Naive thymus-derived CD4-positive, alpha-beta T cell (primary cell): ENCODE measurements at regions not wholly inside any gene's neighbourhood (a gene's known extent, or its start where the extent isn't known, plus 50 kb on each side); places are given as distances from the start of the nearest gene placed in this dataset.

Experiments
- ATAC-seq: fragments of 150-1000 bp; cut with Tn5 transposase; 2 replicates; pipeline ENCODE4 v1.10.0; 2021; ENCODE audit warnings: mild to moderate bottlenecking, moderate library complexity
- CTCF ChIA-PET: fragments of 350-600 bp; sonication (Branson Sonifier 250); formaldehyde crosslinking; loops from one replicate; lab custom pipeline; 2021; ENCODE audit warnings: antibody characterized with exemption; lab: Charles Lee
- POLR2A ChIA-PET: fragments of 350-600 bp; sonication (Branson Sonifier 250); formaldehyde crosslinking; loops from one replicate; lab custom pipeline; 2021; ENCODE audit warnings: antibody characterized with exemption, inconsistent platforms; lab: Charles Lee
- DNase-seq, 9 donors: peaks; one replicate each; pipeline versions ENCODE4 v3.0.0 to v3.0.0-alpha.2; 2020 to 2022; ENCODE audit warnings: mixed read lengths in 1 of 9
- H3K27ac ChIP-seq: one replicate; pipeline ENCODE4 v1.7.0; 2013; ENCODE audit warnings: mild to moderate bottlenecking, low read depth, low read length, moderate library complexity
- H3K27me3 ChIP-seq, 2 donors: one replicate each; pipeline ENCODE4 v1.7.0; 2013; ENCODE audit warnings: low read length in 2 of 2, mild to moderate bottlenecking in 2 of 2, moderate library complexity in 2 of 2; ENCODE audit not compliant: control insufficient read depth in 2 of 2, insufficient read depth in 2 of 2
- H3K36me3 ChIP-seq, 3 experiments: 1 replicate in 2 of 3; 2 replicates in 1 of 3; pipeline ENCODE4 v1.7.0; 2013; ENCODE audit warnings: low read length in 3 of 3, mild to moderate bottlenecking in 3 of 3, moderate library complexity in 1 of 3; ENCODE audit not compliant: insufficient read depth in 3 of 3, control insufficient read depth in 2 of 3
- H3K4me1 ChIP-seq, 2 donors: one replicate each; pipeline ENCODE4 v1.7.0; 2013; ENCODE audit warnings: low read length in 2 of 2, mild to moderate bottlenecking in 2 of 2, moderate library complexity in 1 of 2; ENCODE audit not compliant: control insufficient read depth in 2 of 2, insufficient read depth in 2 of 2
- H3K4me3 ChIP-seq: 2 replicates; pipeline ENCODE4 v1.7.0; 2013; ENCODE audit warnings: mild to moderate bottlenecking, low read length
- H3K9me3 ChIP-seq, 3 experiments: 1 replicate in 2 of 3; 2 replicates in 1 of 3; pipeline ENCODE4 v1.7.0; 2013; ENCODE audit warnings: low read length in 3 of 3; ENCODE audit not compliant: control insufficient read depth in 2 of 3
- H3K27ac Mint-ChIP-seq, 9 donors: one replicate each; pipeline ENCODE4 v1.8.0; 2020 to 2022; ENCODE audit warnings: mixed read lengths in 9 of 9, mild to moderate bottlenecking in 8 of 9, moderate library complexity in 5 of 9, inconsistent platforms in 2 of 9
- H3K27me3 Mint-ChIP-seq, 5 donors: one replicate each; pipeline ENCODE4 v1.8.0; 2021 to 2022; ENCODE audit warnings: mixed read lengths in 5 of 5, mild to moderate bottlenecking in 1 of 5
- H3K36me3 Mint-ChIP-seq, 5 donors: one replicate each; pipeline ENCODE4 v1.8.0; 2020 to 2022; ENCODE audit warnings: mixed read lengths in 5 of 5, mild to moderate bottlenecking in 3 of 5, inconsistent platforms in 1 of 5
- H3K4me1 Mint-ChIP-seq, 7 donors: one replicate each; pipeline ENCODE4 v1.8.0; 2020 to 2022; ENCODE audit warnings: mixed read lengths in 7 of 7, mild to moderate bottlenecking in 3 of 7, inconsistent platforms in 1 of 7
- H3K4me3 Mint-ChIP-seq, 10 donors: one replicate each; pipeline ENCODE4 v1.8.0; 2020 to 2022; ENCODE audit warnings: mild to moderate bottlenecking in 10 of 10, mixed read lengths in 10 of 10, moderate library complexity in 6 of 10, inconsistent platforms in 2 of 10
- H3K9me3 Mint-ChIP-seq, 11 donors: one replicate each; pipeline ENCODE4 v1.8.0; 2020 to 2022; ENCODE audit warnings: mixed read lengths in 11 of 11, mild to moderate bottlenecking in 4 of 11, inconsistent platforms in 1 of 11, moderate library complexity in 1 of 11
- intact Hi-C, 2 donors: fragments of 100-400 bp; cut with micrococcal nuclease; formaldehyde crosslinking; loops; one replicate each; pipeline ENCODE4 v1.15.1; 2023

DNA sequence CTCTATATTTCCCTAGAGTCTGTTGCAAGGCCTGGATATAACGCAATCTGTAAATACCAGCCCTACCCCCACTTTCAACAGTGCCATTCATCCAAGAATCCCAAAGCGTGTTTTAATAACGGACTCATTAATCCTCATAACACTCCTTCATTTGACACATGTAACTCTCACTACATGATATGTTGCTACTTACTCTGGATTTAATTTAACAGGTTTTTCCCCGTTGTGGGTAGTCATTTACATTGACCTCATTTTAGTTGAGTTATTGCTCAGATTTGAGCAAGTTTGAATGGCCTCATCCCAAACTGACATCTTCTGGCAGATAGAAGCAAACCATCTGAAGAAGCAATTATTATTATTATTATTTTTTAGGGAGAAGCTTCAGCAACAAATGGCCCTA is 125.4 kb upstream of the NPVF start:
- H3K4me3 Mint-ChIP-seq: no peak overlapping the region
- CTCF ChIA-PET: no interaction called here
- H3K9me3 Mint-ChIP-seq: peaks cover 0 to 1% (median 0%) of the 10 kb centered on the region in 11 donors
- Histone ChIP-seq H3K27ac (no peak overlapping the region), H3K27me3 (no peaks in the 10 kb centered on the region), H3K9me3 (no peaks in the 10 kb centered on the region), H3K4me1 (no peaks in the 10 kb centered on the region), H3K36me3 (no peaks in the 10 kb centered on the region), H3K4me3 (no peak overlapping the region)
- H3K36me3 Mint-ChIP-seq: no peaks in the 10 kb centered on the region
- H3K27me3 Mint-ChIP-seq: peaks cover 0 to 14% (median 4%) of the 10 kb centered on the region in 5 donors
- ATAC-seq (no peak), DNase-seq (no peak)
- H3K4me1 Mint-ChIP-seq: peaks cover 0 to 13% (median 4%) of the 10 kb centered on the region in 7 donors
- H3K27ac Mint-ChIP-seq: no peak overlapping the region
- POLR2A ChIA-PET: no interaction called here
- intact Hi-C loops: no loop called here

DNA sequence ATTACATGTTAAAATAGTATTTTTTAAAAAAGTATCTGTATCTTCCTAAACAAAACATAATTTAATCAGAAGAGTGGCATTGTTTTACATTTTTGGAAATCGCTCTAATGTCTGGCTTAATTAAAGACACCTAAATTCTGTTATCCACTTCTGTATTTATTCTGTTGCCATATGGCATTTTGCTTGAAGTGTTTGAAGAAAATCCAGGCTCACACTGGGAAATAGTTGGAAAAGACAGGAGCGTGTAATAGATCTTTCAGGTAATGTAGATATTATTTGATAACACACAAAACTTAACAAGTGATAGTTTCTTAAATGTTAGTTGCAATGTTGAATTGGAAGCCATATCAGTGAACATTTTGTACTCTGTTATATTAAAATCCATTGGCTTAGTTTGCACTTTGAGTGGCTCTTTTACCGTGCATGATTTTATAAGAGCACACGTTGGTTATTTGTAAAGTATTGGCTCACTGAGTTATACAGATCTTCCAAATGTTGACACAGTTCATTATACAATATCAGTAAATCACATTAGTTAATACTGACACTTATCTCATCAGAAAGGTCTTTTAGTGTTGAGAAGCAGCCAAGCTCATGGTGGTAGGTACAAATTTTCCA is 128.4 kb upstream of the NPVF start:
- H3K27me3 Mint-ChIP-seq: peaks cover 0 to 7% (median 0%) of the 10 kb centered on the region in 5 donors
- Histone ChIP-seq H3K4me3 (no peak overlapping the region), H3K27me3 (no peaks in the 10 kb centered on the region), H3K9me3 (no peaks in the 10 kb centered on the region), H3K36me3 (no peaks in the 10 kb centered on the region), H3K27ac (no peak overlapping the region), H3K4me1 (no peaks in the 10 kb centered on the region)
- H3K36me3 Mint-ChIP-seq: no peaks in the 10 kb centered on the region
- H3K9me3 Mint-ChIP-seq: peaks cover 0 to 1% (median 0%) of the 10 kb centered on the region in 11 donors
- DNase-seq: no peak
- intact Hi-C loops: no loop called here
- no peak overlapping the region for H3K4me3 Mint-ChIP-seq
- H3K27ac Mint-ChIP-seq: no peak overlapping the region
- ChIA-PET POLR2A (no interaction called here), CTCF (no interaction called here)
- H3K4me1 Mint-ChIP-seq: peaks cover 0 to 22% (median 7%) of the 10 kb centered on the region in 7 donors
- no peak for ATAC-seq

DNA sequence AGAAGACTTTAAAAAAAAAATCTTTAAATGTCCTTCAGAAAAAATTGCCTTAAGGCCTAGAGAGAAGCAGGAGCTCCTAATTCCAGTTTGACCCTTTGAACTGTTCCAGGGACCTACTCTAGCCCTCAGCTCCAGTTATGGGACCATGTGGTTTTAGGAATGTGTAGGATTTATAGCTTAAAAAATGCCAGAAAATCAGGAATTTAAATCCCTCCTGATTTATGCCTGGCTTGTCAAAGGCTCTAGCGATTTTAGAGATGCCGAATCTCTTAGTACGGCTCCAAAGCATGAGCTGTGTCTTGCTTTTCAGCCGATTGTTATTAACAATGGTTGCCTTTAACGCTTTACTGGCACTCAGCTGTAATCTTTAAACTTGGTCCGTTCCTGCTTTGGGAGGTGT is 130.6 kb upstream of the NPVF start:
- peaks cover 0 to 5% (median 0%) of the 10 kb centered on the region in 5 donors for H3K27me3 Mint-ChIP-seq
- POLR2A ChIA-PET: no interaction called here
- intact Hi-C loops: no loop called here
- H3K4me1 Mint-ChIP-seq: peaks cover 0 to 18% (median 7%) of the 10 kb centered on the region in 7 donors
- H3K4me3 ChIP-seq: no peak overlapping the region
- H3K36me3 Mint-ChIP-seq: no peaks in the 10 kb centered on the region
- no peak for DNase-seq
- H3K4me3 Mint-ChIP-seq: no peak overlapping the region
- CTCF ChIA-PET: no interaction called here
- no peak overlapping the region for H3K27ac ChIP-seq
- no peak for ATAC-seq
- no peaks in the 10 kb centered on the region for H3K9me3 ChIP-seq
- no peak overlapping the region for H3K27ac Mint-ChIP-seq
- no peaks in the 10 kb centered on the region for H3K9me3 Mint-ChIP-seq
- no peaks in the 10 kb centered on the region for H3K4me1 ChIP-seq
- H3K36me3 ChIP-seq: no peaks in the 10 kb centered on the region
- no peaks in the 10 kb centered on the region for H3K27me3 ChIP-seq

DNA sequence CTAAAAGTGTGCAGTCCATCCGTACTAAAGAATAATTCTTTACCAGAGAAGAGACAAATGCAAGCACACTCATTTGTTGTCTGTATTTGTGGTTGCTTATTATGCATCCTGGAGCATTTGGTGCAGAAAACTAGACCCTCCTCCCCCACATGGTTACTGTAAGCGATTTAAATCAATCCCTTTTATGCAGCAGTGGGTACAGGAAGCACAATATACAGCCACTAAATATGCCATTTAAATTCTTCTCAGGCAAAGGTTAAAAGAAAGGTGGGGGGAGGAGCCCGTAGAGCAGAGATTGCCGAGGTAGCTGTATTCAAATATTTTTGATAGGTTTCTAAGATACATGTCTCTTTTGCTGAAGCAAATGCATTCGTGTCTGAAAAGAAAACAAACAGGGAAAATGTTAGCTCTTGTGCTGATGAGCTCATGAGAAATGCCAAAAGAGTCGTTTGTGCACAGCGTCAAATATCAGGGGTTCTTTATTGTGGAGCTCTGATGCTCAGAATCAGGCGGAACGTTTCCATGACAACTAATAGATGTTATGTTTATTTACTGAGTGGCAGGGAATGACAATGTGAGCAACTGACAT is 131.3 kb upstream of the NPVF start:
- CTCF ChIA-PET: no interaction called here
- intact Hi-C loops: no loop called here
- peak overlapping the region in 2 of 9 donors; percentile 7 to 34 for H3K27ac Mint-ChIP-seq

DNA sequence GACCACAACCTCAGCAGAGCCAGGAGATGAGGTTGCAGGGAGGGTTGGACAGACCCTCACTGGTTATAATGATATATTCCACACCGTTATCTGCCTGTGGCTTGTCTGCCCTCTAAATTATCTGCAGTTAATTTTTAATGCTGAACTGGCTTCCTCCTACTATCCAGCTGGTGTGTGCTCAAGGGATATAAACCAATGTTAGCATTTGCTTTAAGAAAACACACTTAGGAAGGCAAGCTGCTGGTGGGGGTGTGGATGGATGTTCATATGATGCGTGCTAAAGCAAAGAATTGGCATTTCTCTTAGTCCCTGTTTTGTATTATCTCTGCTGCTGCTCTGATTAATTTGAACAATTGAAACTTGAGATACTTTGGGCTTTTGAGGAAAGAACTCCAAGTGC is 132.2 kb upstream of the NPVF start:
- intact Hi-C loops: no loop called here
- ChIA-PET POLR2A (no interaction called here), CTCF (no interaction called here)
- Mint-ChIP-seq H3K27me3 (peaks cover 0 to 5% (median 0%) of the 10 kb centered on the region in 5 donors), H3K27ac (no peak overlapping the region), H3K36me3 (no peaks in the 10 kb centered on the region), H3K9me3 (no peaks in the 10 kb centered on the region), H3K4me3 (no peak overlapping the region), H3K4me1 (peaks cover 0 to 9% (median 0%) of the 10 kb centered on the region in 7 donors)
- no peak for ATAC-seq
- H3K9me3 ChIP-seq: no peaks in the 10 kb centered on the region
- H3K27ac ChIP-seq: no peak overlapping the region
- no peaks in the 10 kb centered on the region for H3K27me3 ChIP-seq
- DNase-seq: no peak
- H3K4me3 ChIP-seq: no peak overlapping the region
- H3K36me3 ChIP-seq: no peaks in the 10 kb centered on the region
- no peaks in the 10 kb centered on the region for H3K4me1 ChIP-seq

More for the DNA sequence above, 131.3 kb upstream of the NPVF start:
- ATAC-seq (no peak), DNase-seq (no peak)
- no peak overlapping the region for H3K4me3 ChIP-seq
- Mint-ChIP-seq H3K4me1 (peaks cover 0 to 11% (median 1%) of the 10 kb centered on the region in 7 donors), H3K9me3 (no peaks in the 10 kb centered on the region), H3K36me3 (no peaks in the 10 kb centered on the region), H3K27me3 (peaks cover 0 to 5% (median 0%) of the 10 kb centered on the region in 5 donors), H3K4me3 (peak overlapping the region in 3 of 10 donors; percentile 6 to 42 (median 10))
- H3K9me3 ChIP-seq: no peaks in the 10 kb centered on the region
- H3K27me3 ChIP-seq: no peaks in the 10 kb centered on the region
- POLR2A ChIA-PET: no interaction called here
- no peaks in the 10 kb centered on the region for H3K36me3 ChIP-seq
- no peak overlapping the region for H3K27ac ChIP-seq
- no peaks in the 10 kb centered on the region for H3K4me1 ChIP-seq

DNA sequence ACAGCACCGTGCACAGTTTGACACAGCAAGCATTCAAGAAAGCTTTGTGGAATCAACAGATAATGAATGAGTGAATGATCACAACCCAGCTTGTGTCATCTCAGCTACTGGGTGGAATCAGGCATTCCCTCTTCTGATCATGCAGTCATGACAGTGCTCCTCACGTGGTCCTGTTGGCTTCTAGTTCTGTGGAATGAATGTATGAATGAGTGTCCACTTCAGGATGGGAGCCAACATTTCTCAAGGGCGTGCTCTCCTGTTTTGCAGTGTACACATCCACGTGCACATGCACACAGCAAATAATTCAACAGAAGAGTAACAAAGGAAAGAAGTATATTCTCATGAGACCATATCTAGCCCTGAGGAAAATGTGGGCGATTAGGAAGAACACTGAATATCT is 133.1 kb upstream of the NPVF start:
- intact Hi-C loops: no loop called here
- H3K4me3 ChIP-seq: no peak overlapping the region
- H3K4me1 ChIP-seq: no peaks in the 10 kb centered on the region
- H3K36me3 ChIP-seq: no peaks in the 10 kb centered on the region
- H3K27ac ChIP-seq: no peak overlapping the region
- Mint-ChIP-seq H3K4me1 (peaks cover 0 to 9% (median 0%) of the 10 kb centered on the region in 7 donors), H3K4me3 (no peak overlapping the region), H3K27ac (no peak overlapping the region), H3K9me3 (no peaks in the 10 kb centered on the region), H3K36me3 (no peaks in the 10 kb centered on the region), H3K27me3 (peaks cover 0 to 8% (median 0%) of the 10 kb centered on the region in 5 donors)
- no peaks in the 10 kb centered on the region for H3K27me3 ChIP-seq
- ChIA-PET POLR2A (interaction anchor here (1.7 kb wide), 1 partner anchor 14 kb away, joined by 3 read pairs; no protein-coding TSS in a partner anchor), CTCF (no interaction called here)
- ATAC-seq (no peak), DNase-seq (no peak)
- no peaks in the 10 kb centered on the region for H3K9me3 ChIP-seq

DNA sequence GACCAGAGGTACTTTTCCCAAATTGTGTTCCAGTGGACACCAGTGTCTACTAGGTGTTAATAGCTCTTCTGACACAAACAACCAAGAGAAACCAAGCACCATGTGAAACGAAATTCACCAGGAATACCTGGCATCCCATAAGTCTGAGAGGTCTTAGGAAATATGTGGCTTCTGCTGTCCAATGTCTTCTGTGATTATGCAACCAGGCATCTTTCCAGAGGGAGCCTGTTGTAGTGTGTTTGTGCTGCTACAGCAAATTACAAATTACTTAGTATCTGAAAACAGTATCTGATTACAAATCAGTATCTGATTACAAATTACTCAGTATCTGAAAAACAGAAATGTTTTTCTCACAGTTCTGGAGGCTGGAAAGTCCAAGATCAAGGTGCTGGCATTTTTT is 133.6 kb upstream of the NPVF start:
- Mint-ChIP-seq H3K27ac (no peak overlapping the region), H3K27me3 (peaks cover 0 to 8% (median 2%) of the 10 kb centered on the region in 5 donors), H3K4me1 (peaks cover 0 to 9% (median 0%) of the 10 kb centered on the region in 7 donors), H3K4me3 (no peak overlapping the region), H3K36me3 (no peaks in the 10 kb centered on the region), H3K9me3 (no peaks in the 10 kb centered on the region)
- Histone ChIP-seq H3K4me3 (no peak overlapping the region), H3K36me3 (no peaks in the 10 kb centered on the region), H3K4me1 (no peaks in the 10 kb centered on the region), H3K27ac (no peak overlapping the region), H3K27me3 (no peaks in the 10 kb centered on the region), H3K9me3 (no peaks in the 10 kb centered on the region)
- CTCF ChIA-PET: no interaction called here
- intact Hi-C loops: no loop called here
- POLR2A ChIA-PET: interaction anchor here (1.7 kb wide), 1 partner anchor 14 kb away, joined by 3 read pairs; no protein-coding TSS in a partner anchor
- ATAC-seq (no peak), DNase-seq (no peak)
